ENCODE measurements at regions not wholly inside any gene's neighbourhood (a gene's known extent, or its start where the extent isn't known, plus 50 kb on each side); places are given as distances from the start of the nearest gene placed in this dataset.

GRCh38 chr10:128796396-128796912, 670.2 kb upstream of the MKI67 start:
- peaks cover 0 to 2% (median 0%) of the 10 kb centered on the region in 4 donors for H3K9me3 ChIP-seq (ENCODE audit: control insufficient read depth in 4 of 4, insufficient read depth in 3 of 4, low read length in 3 of 4)
- no peaks in the 10 kb centered on the region for H3K36me3 ChIP-seq (ENCODE audit: control insufficient read depth in 4 of 4, insufficient read depth in 4 of 4, low read length in 4 of 4)
- no peak for ATAC-seq (ENCODE audit: insufficient read depth, low FRiP score)
- TF ChIP-seq, protein P1, sequence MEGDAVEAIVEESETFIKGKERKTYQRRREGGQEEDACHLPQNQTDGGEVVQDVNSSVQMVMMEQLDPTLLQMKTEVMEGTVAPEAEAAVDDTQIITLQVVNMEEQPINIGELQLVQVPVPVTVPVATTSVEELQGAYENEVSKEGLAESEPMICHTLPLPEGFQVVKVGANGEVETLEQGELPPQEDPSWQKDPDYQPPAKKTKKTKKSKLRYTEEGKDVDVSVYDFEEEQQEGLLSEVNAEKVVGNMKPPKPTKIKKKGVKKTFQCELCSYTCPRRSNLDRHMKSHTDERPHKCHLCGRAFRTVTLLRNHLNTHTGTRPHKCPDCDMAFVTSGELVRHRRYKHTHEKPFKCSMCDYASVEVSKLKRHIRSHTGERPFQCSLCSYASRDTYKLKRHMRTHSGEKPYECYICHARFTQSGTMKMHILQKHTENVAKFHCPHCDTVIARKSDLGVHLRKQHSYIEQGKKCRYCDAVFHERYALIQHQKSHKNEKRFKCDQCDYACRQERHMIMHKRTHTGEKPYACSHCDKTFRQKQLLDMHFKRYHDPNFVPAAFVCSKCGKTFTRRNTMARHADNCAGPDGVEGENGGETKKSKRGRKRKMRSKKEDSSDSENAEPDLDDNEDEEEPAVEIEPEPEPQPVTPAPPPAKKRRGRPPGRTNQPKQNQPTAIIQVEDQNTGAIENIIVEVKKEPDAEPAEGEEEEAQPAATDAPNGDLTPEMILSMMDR (IDR thresholded peaks at IDR 0.05; ENCODE audit: control extremely low read depth, extremely low read depth), result no peak
- DNase-seq, result no peak
- H3K4me1 ChIP-seq (ENCODE audit: control insufficient read depth in 5 of 5, insufficient read depth in 5 of 5, low read length in 5 of 5), result no peaks in the 10 kb centered on the region
- no peak overlapping the region for H3K4me3 ChIP-seq
- WGBS, 2 donors, result 79 to 88% methylated on average over 3 of the region's 3 CpGs
- H3K27me3 ChIP-seq (ENCODE audit: control insufficient read depth in 3 of 3, insufficient read depth in 3 of 3, low read length in 2 of 3), result no peaks in the 10 kb centered on the region
- H3K27ac ChIP-seq (ENCODE audit: low read depth in 1 of 2, low read length in 1 of 2), result no peak overlapping the region
- H3K9ac ChIP-seq (ENCODE audit: insufficient read depth in 1 of 2, low read length in 2 of 2), result no peak overlapping the region

GRCh38 chr10:128802062-128802461, 665.0 kb upstream of the MGMT start:
- Histone ChIP-seq H3K27me3 (ENCODE audit: control insufficient read depth in 3 of 3, insufficient read depth in 3 of 3, low read length in 2 of 3) (no peaks in the 10 kb centered on the region), H3K36me3 (ENCODE audit: control insufficient read depth in 4 of 4, insufficient read depth in 4 of 4, low read length in 4 of 4) (no peaks in the 10 kb centered on the region), H3K4me1 (ENCODE audit: control insufficient read depth in 5 of 5, insufficient read depth in 5 of 5, low read length in 5 of 5) (no peaks in the 10 kb centered on the region), H3K9ac (ENCODE audit: insufficient read depth in 1 of 2, low read length in 2 of 2) (no peak overlapping the region), H3K27ac (ENCODE audit: low read depth in 1 of 2, low read length in 1 of 2) (no peak overlapping the region), H3K4me3 (no peak overlapping the region), H3K9me3 (ENCODE audit: control insufficient read depth in 4 of 4, insufficient read depth in 3 of 4, low read length in 3 of 4) (peaks cover 0 to 7% (median 0%) of the 10 kb centered on the region in 4 donors)
- DNase-seq, result no peak
- TF ChIP-seq, protein P1 (IDR thresholded peaks at IDR 0.05; ENCODE audit: control extremely low read depth, extremely low read depth), result no peak
- no peak for ATAC-seq (ENCODE audit: insufficient read depth, low FRiP score)
- WGBS, 2 donors, result 74 to 83% methylated on average over 4 of the region's 4 CpGs

GRCh38 chr10:128803790-128804189, 663.3 kb upstream of the MGMT start:
- TF ChIP-seq, protein P1 (IDR thresholded peaks at IDR 0.05; ENCODE audit: control extremely low read depth, extremely low read depth), result no peak
- H3K9me3 ChIP-seq (ENCODE audit: control insufficient read depth in 4 of 4, insufficient read depth in 3 of 4, low read length in 3 of 4), result peaks cover 0 to 10% (median 0%) of the 10 kb centered on the region in 4 donors
- no peaks in the 10 kb centered on the region for H3K27me3 ChIP-seq (ENCODE audit: control insufficient read depth in 3 of 3, insufficient read depth in 3 of 3, low read length in 2 of 3)
- H3K4me3 ChIP-seq, result no peak overlapping the region
- no peaks in the 10 kb centered on the region for H3K4me1 ChIP-seq (ENCODE audit: control insufficient read depth in 5 of 5, insufficient read depth in 5 of 5, low read length in 5 of 5)
- H3K36me3 ChIP-seq (ENCODE audit: control insufficient read depth in 4 of 4, insufficient read depth in 4 of 4, low read length in 4 of 4), result no peaks in the 10 kb centered on the region
- no peak overlapping the region for H3K9ac ChIP-seq (ENCODE audit: insufficient read depth in 1 of 2, low read length in 2 of 2)
- WGBS, 2 donors, result 57 to 59% methylated on average over 8 of the region's 8 CpGs
- DNase-seq (no peak), ATAC-seq (ENCODE audit: insufficient read depth, low FRiP score) (no peak)
- no peak overlapping the region for H3K27ac ChIP-seq (ENCODE audit: low read depth in 1 of 2, low read length in 1 of 2)

DNA sequence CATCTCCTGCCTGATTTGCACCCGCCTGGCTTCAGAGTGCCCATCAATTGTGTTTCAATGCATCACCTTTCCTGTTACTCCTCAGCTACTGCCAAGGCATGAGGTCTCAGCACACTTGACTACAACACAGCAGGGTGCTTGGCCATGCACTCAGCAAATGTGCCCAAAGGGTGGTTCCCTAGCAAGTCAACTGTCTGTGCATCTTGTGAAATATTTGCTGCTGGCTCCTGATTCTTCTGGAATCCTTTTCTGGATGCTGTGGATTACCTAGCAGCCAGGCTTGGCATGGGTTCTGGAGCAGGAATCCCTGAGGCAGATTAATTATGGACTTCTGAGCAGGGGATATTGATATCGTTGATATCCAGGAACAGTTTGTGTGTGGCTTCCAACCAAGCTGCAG, 662.6 kb upstream of the MGMT start:
- Histone ChIP-seq H3K9me3 (ENCODE audit: control insufficient read depth in 4 of 4, insufficient read depth in 3 of 4, low read length in 3 of 4) (peaks cover 0 to 10% (median 0%) of the 10 kb centered on the region in 4 donors), H3K4me3 (no peak overlapping the region), H3K27me3 (ENCODE audit: control insufficient read depth in 3 of 3, insufficient read depth in 3 of 3, low read length in 2 of 3) (no peaks in the 10 kb centered on the region), H3K27ac (ENCODE audit: low read depth in 1 of 2, low read length in 1 of 2) (no peak overlapping the region), H3K9ac (ENCODE audit: insufficient read depth in 1 of 2, low read length in 2 of 2) (no peak overlapping the region), H3K36me3 (ENCODE audit: control insufficient read depth in 4 of 4, insufficient read depth in 4 of 4, low read length in 4 of 4) (no peaks in the 10 kb centered on the region), H3K4me1 (ENCODE audit: control insufficient read depth in 5 of 5, insufficient read depth in 5 of 5, low read length in 5 of 5) (no peaks in the 10 kb centered on the region)
- WGBS, 2 donors, result 72 to 86% methylated on average over 2 of the region's 2 CpGs
- ATAC-seq (ENCODE audit: insufficient read depth, low FRiP score), result no peak
- TF ChIP-seq, protein P1 (IDR thresholded peaks at IDR 0.05; ENCODE audit: control extremely low read depth, extremely low read depth), result no peak
- DNase-seq, result no peak

All from lung (tissue), 11 donors.